ENCODE measurements at regions not wholly inside any gene's neighbourhood (a gene's known extent, or its start where the extent isn't known, plus 50 kb on each side); places are given as distances from the start of the nearest gene placed in this dataset.
"Not testable (repeated sequence)": the region's sequence is repeated elsewhere in the genome, so short reads cannot be mapped to it uniquely, and the experiment has no call there.

DNA sequence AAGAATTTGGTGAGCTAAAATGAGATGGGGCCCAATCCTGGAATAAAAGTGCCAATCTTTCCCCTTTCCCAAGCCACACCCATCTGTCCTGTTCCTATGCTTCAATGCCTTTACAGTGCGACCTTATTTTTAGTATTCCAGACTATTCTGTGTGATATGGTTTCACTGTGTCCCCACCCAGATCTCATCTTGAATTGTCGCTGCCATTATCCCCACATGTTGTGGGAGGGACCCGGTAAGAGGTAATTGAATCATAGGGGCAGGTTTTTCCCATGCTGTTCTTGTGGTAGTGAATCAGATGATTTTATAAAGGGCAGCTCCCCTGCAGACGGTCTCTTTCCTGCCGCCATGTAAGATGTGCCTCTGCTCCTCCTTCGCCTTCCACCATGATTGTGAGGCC lies 129.3 kb upstream of the KIF26B start:
- H3K4me3 ChIP-seq (ENCODE audit: low read length) = no peak overlapping the region

DNA sequence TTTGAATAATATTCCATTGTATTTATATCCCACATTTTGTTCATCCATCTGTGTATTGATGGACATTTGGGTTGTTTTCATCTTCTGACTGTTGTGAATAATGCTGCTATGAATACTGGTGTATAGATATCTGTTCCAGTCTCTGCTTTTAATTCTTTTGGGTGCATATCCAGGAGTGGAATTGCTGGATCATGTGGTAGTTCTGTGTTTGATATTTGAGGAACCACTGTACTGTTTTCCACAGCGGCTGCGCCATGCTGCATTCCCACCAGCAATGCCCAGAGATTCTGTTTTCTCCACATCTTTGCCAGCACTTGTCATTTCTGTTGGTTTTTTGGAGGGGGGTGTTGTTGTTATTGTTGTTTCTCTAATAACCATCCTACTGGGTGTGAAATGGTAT lies 131.6 kb upstream of the KIF26B start:
- H3K4me3 ChIP-seq (ENCODE audit: low read length) = no peak overlapping the region
- no peak for TF ChIP-seq ZNF274 (IDR thresholded peaks at IDR 0.05; ENCODE audit: low read depth, low read length)

More for the DNA sequence above, 129.3 kb upstream of the KIF26B start:
- no peak for TF ChIP-seq ZNF274 (IDR thresholded peaks at IDR 0.05; ENCODE audit: low read depth, low read length)

DNA sequence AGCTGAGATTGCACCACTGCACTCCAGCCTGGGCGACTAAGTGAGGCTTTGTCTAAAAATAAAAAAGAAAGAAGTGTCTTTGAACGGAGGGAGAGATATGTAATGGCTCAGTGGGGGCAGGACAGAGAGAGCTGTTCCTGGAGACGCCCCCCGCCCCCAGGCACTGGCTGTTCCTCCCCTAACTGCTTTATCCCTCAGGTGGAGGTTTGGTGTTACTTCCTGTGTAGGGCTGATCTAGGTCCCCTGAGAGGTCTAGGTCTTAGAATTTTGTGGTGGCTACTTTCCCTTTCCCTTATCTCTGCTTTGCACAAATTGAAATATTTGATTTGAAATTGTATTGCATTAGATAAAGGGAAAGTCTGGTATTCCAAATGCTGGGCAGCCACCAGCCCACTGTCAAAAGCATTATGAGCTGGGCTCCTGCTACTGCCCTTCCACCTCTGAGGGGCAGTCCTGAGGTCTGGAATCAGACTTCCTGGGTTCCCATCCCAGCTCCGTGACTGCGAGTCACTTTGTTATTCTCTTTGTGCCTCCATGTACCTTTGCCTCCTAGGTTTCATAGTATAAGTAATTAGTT lies 134.8 kb upstream of the KIF26B start:
- no peak overlapping the region for H3K4me3 ChIP-seq (ENCODE audit: low read length)
- TF ChIP-seq ZNF274 (IDR thresholded peaks at IDR 0.05; ENCODE audit: low read depth, low read length) = no peak

DNA sequence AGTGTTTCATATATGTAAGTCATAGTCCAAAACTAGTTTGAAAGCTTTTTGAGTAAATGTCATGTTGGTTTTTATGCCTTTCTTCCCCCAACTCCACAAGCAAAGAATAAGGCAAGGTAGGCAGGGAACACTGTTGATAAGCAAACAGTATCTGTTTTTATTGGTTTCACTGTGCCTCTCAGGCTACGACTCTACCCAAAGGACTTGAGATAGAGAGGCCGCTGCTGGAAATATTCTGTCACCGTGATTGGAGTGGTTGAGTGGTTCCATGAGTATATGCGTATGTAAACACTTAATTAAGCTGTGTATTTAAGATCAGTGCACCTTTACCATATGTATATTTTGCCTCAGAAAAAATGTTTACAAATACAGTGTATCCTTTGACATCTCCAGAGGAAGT lies 138.1 kb upstream of the KIF26B start:
- no peak overlapping the region for H3K4me3 ChIP-seq (ENCODE audit: low read length)
- TF ChIP-seq ZNF274 (IDR thresholded peaks at IDR 0.05; ENCODE audit: low read depth, low read length) = no peak

DNA sequence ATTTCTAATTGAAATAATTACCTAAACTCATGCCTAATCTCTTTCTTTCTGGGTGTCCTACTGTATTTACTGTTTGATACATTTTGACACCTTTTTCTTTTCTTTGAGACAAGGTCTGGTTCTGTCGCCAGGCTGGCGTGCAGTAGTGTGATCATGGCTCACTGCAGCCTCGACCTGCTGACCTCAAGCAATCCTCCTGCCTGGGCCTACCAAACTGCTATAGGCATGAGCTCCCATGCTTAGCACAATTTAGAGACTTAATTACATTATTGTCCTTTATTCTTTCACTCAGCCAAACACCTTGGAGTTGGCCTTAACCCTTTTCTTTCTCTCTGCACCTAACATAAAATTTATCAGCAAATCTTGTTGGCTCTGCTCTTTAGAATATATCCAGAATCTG lies 139.8 kb upstream of the KIF26B start:
- no peak for TF ChIP-seq ZNF274 (IDR thresholded peaks at IDR 0.05; ENCODE audit: low read depth, low read length)
- H3K4me3 ChIP-seq (ENCODE audit: low read length) = no peak overlapping the region

DNA sequence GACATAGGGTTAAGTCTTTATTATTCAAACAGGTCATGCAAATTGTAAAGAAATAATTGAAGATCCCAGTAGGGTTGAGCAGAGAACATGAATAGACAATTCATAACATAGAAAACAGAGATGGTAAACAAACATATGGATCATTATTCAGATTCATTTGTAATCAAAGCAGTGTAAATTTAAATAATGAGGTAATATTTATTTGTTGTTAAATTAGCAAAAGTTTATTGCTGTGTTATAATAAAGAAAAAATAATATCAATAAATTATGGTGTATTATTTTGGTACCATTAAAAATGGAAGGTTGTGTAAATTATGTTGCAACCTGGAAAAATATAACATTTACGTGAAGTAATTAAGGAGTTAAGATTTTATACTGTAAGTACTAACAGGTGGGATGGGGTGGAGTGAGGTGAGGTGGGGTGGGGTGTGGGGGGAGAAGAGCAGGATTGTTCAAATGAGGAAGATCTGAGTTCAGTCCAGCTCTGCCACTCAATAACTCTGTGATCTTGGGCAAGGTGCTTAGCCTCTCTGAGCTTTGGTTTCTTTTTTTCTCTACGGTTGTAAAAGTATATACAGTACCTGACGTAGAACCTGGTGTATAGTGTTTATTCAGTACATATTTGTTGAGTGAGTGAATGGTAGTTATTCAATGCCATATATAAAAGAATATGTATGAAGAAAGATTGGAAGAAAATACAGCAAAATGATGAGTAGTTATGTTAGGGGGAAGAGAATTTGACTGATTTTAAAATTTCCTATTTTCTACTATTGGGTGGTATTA lies 140.3 kb upstream of the KIF26B start:
- H3K4me3 ChIP-seq (ENCODE audit: low read length) = no peak overlapping the region
- no peak for TF ChIP-seq ZNF274 (IDR thresholded peaks at IDR 0.05; ENCODE audit: low read depth, low read length)

DNA sequence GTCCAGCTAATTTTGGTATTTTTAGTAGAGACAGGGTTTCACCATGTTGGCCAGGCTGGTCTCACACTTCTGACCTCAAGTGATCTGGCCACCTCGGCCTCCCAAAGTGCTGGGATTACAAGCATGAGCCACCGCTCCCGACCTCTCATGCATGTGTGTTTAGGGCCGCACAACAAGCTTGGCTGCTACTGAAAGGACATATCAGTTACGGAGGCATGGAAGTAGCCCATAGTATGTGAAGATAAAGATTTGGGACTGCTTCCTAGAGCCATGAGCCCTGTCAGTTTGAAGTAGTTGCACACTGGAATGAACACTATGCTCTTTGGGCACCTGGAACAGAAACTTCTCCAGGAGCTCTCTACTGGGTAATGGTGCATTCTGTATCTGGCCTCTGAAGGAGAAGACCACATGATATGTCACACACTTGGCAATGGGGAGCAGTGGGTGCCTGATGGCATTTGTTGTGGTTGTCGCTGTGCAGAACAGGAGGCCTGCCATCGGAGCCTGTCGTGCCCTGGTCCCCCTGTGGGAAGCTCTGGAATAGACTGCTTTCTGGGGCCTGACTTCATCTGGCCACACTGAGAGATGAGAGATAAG lies 144.7 kb upstream of the KIF26B start:
- H3K4me3 ChIP-seq (ENCODE audit: low read length) = no peak overlapping the region
- TF ChIP-seq ZNF274 (IDR thresholded peaks at IDR 0.05; ENCODE audit: low read depth, low read length) = no peak

DNA sequence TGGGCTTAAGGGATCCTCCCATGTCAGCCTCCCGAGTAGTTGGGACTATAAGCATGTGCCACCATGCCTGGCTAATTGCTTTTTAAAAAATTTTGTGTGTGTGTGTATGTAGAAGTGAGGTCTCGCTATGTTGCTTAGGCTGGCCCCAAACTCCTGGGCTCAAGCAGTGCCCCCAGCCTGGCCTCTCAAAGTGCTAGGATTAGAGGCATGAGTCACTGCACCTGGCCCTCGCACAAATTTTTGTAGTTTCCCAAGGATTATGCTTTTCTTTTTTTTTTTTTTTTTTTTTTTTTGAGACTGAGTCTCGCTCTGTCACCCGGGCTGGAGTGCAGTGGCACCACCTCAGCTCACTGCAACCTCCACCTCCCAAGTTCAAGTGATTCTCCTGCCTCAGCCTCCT lies 144.4 kb upstream of the HNRNPU start:
- H3K4me3 ChIP-seq (ENCODE audit: low read length) = no peak overlapping the region
- TF ChIP-seq ZNF274 (IDR thresholded peaks at IDR 0.05; ENCODE audit: low read depth, low read length) = no peak

DNA sequence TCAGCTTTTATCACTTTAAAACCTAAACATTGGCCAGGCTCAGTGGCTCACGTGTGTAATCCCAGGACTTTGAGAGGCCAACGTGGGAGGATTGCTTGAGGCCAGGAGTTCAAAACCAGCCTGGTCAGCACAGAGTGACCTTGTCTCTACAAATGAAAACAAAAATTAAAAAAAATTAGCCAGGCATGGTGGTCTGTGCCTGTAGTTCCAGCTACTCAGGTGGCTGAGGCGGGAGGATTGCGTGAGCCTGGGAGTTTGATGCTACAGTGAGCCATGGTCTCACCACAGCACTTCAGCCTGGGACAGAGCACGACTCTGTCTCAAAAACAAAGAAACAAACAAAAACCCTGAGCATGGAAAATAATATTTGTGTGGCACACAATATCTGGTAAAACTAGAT lies 143.5 kb upstream of the HNRNPU start:
- H3K4me3 ChIP-seq (ENCODE audit: low read length) = no peak overlapping the region
- TF ChIP-seq ZNF274 (IDR thresholded peaks at IDR 0.05; ENCODE audit: low read depth, low read length) = no peak

DNA sequence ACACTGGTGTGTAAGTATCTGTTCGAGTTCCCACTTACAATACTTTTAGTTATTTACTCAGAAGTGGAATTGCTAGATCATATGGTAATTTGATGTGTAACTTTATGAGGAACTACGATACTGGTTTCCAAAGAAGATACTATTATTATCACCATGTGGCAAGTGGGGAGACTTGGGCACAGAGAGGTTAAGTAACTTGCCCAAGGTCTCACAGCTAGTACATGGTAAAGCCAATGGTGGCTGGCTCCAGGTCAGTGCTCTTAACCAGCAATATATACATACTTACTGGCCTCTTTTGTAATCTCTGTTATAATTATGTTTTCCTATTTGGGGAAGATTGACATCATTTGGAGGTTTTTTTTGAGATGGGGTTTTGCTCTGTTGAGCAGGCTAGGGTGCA lies 138.9 kb upstream of the HNRNPU start:
- no peak for TF ChIP-seq ZNF274 (IDR thresholded peaks at IDR 0.05; ENCODE audit: low read depth, low read length)

DNA sequence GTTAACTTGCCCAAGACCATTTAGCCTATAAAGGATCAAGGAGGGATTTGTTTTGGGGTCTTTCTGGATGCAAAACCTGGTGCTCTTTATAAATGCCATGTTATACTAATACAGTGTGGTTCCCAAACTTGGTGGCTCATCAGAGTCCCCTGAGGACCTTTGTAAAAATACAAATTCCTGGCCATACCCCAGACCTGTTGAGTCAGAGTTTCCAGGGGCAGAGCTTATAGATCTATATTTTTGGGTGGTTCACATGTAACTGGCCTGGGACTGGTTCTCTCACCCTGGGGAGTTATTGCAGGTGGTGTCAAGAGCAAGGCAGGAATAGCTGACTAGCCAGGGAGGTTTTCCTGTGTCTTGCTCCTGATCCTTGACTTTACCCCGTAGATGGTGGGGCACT lies 136.9 kb upstream of the HNRNPU start:
- no peak overlapping the region for H3K4me3 ChIP-seq (ENCODE audit: low read length)
- no peak for TF ChIP-seq ZNF274 (IDR thresholded peaks at IDR 0.05; ENCODE audit: low read depth, low read length)

More for the DNA sequence above, 138.9 kb upstream of the HNRNPU start:
- H3K4me3 ChIP-seq (ENCODE audit: low read length) = no peak overlapping the region

DNA sequence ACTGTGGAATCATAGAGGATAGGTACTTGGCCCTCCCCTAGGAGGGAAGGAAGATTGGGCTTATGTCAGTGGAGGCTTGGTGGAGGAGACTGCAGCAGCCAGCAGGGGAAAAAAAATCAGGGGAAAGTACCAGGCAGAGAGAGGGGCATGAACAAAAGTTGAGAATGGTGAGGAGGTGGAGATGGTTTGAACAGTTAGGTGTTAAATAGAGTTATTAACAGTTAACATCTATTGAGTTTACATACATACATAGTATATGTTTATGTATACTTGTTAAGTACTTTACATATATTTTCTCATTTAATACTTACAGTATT lies 136.5 kb upstream of the HNRNPU start:
- TF ChIP-seq ZNF274 (IDR thresholded peaks at IDR 0.05; ENCODE audit: low read depth, low read length) = no peak
- no peak overlapping the region for H3K4me3 ChIP-seq (ENCODE audit: low read length)

DNA sequence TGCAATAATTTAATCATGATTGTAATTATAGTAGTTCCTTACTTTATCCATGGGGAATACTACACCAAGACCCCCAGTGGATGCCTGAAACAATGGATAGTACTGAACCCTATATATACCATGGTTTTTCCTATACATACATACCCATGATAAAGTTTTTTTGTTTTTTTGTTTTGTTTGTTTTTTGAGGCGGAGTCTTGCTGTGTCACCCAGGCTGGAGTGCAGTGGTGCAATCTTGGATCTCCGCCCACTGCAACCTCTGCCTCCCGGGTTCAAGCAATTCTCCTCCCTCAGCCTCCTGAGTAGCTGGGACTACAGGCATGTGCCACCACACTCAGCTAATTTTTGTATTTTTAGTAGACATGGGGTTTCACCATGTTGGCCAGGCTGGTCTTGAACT lies 135.3 kb upstream of the HNRNPU start:
- H3K4me3 ChIP-seq (ENCODE audit: low read length) = not testable (repeated sequence)

DNA sequence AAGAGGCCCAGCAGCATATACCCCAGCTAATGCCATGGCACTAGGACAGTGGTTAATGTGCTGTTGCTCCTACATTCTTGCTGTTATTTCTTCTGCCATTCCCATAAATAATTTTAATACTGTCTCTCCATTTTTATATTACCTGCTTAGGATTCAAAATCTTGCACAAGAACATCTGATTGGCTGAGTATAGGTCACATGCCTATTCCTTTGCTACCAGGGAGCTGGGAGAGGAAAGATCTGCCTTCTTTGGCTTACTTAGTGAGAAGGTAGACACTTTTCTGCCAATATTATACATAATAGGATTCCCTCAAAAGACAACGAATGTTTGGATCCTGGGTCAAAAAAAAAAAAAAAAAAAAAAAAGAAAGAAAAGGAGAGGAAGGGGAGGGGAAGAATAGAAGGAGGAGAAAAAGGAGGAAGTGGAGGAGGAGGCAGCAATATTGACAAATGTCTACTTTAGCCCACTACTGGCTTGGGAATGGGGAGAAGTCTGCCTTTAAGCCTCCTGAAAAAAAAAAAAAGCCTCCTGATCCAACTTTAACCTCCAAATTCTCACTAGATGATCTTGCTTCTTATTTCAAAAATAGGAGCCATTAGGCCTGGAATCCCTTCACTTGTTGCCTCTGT lies 134.5 kb upstream of the HNRNPU start:
- no peak overlapping the region for H3K4me3 ChIP-seq (ENCODE audit: low read length)
- TF ChIP-seq ZNF274 (IDR thresholded peaks at IDR 0.05; ENCODE audit: low read depth, low read length) = no peak
